PC-3 (cell line): ENCODE measurements at regions not wholly inside any gene's neighbourhood (a gene's known extent, or its start where the extent isn't known, plus 50 kb on each side); places are given as distances from the start of the nearest gene placed in this dataset.

ENCODE experiments used
- ATAC-seq: fragments of 200-7000 bp; cut with Tn5 transposase; 2 replicates; pipeline ENCODE4 v1.9.1; 2020; ENCODE audit warnings: mild to moderate bottlenecking, moderate library complexity
- BruUV-seq: library from RNA; stranded (reverse); fragments of 400-500 nt; replicated peaks from 2 replicates; lab custom pipeline; 2021; lab: Mats Ljungman, UMichigan
- CTCF ChIA-PET: fragments of 300-600 bp; sonication (Branson Sonifier 250); formaldehyde crosslinking; loops from one replicate; lab custom pipeline; 2022; ENCODE audit warnings: antibody characterized with exemption; lab: Charles Lee
- POLR2A ChIA-PET: fragments of 300-600 bp; sonication (Branson Sonifier 250); formaldehyde crosslinking; loops from one replicate; lab custom pipeline; 2022; ENCODE audit warnings: antibody characterized with exemption; ENCODE audit not compliant: unreplicated experiment; lab: Charles Lee
- DNase-seq: peaks from one replicate; pipeline ENCODE4 v3.0.0-alpha.2; 2015
- H2AFZ ChIP-seq: fragments of 300-600 bp; sonication (generic); 2 replicates; pipeline ENCODE4 v1.6.0; 2016; ENCODE audit warnings: antibody characterized with exemption, low read length
- H3F3A ChIP-seq: fragments of 300-600 bp; sonication (generic); one replicate; pipeline ENCODE4 v1.6.0; 2017; ENCODE audit warnings: antibody characterized with exemption, low read length, control low read depth, mild to moderate bottlenecking; ENCODE audit not compliant: unreplicated experiment
- H3K27ac ChIP-seq: fragments of 300-600 bp; sonication (generic); 2 replicates; pipeline ENCODE4 v1.5.1; 2016; ENCODE audit warnings: mild to moderate bottlenecking, low read length
- H3K27me3 ChIP-seq: fragments of 300-600 bp; sonication (generic); 2 replicates; pipeline ENCODE4 v1.6.1; 2016; ENCODE audit warnings: low read length, mixed read lengths
- H3K36me3 ChIP-seq: fragments of 300-600 bp; sonication (generic); 2 replicates; pipeline ENCODE4 v1.6.1; 2016; ENCODE audit warnings: low read depth, mixed run types, low read length, mixed read lengths
- H3K4me1 ChIP-seq: fragments of 300-600 bp; sonication (generic); 2 replicates; pipeline ENCODE4 v1.5.1; 2016; ENCODE audit warnings: low read length; ENCODE audit not compliant: insufficient read depth
- H3K4me2 ChIP-seq: fragments of 300-600 bp; sonication (generic); 2 replicates; pipeline ENCODE4 v1.6.0; 2016; ENCODE audit warnings: low read length
- H3K4me3 ChIP-seq: fragments of 300-600 bp; sonication (generic); 2 replicates; pipeline ENCODE4 v1.5.1; 2016; ENCODE audit warnings: mild to moderate bottlenecking, low read length, mixed read lengths
- H3K79me2 ChIP-seq: fragments of 300-600 bp; sonication (generic); 2 replicates; pipeline ENCODE4 v1.6.1; 2017; ENCODE audit warnings: low read length, mixed read lengths
- H3K9ac ChIP-seq: fragments of 300-600 bp; sonication (generic); 2 replicates; pipeline ENCODE4 v1.6.0; 2016; ENCODE audit warnings: mild to moderate bottlenecking, low read length
- H3K9me2 ChIP-seq: fragments of 300-600 bp; sonication (generic); replicated peaks from 2 replicates; pipeline ENCODE4 v1.6.1; 2016; ENCODE audit warnings: mixed run types, low read length, mixed read lengths
- H3K9me3 ChIP-seq: fragments of 300-600 bp; sonication (generic); 2 replicates; pipeline ENCODE4 v1.6.1; 2016; ENCODE audit warnings: low read length, mixed read lengths
- H4K20me1 ChIP-seq: fragments of 300-600 bp; sonication (generic); 2 replicates; pipeline ENCODE4 v1.6.1; 2016; ENCODE audit warnings: low read length, mixed read lengths
- EZH2 ChIP-seq: fragments of 300-600 bp; sonication (generic); IDR thresholded peaks from one replicate; pipeline ENCODE4 v1.6.1; 2017; ENCODE audit warnings: antibody characterized with exemption, mild to moderate bottlenecking, low read length; ENCODE audit not compliant: unreplicated experiment
- EZH2phosphoT487 ChIP-seq: fragments of 300-600 bp; sonication (generic); IDR thresholded peaks from 2 replicates; pipeline ENCODE4 v1.6.1; 2018; ENCODE audit warnings: mild to moderate bottlenecking, antibody characterized with exemption, low read length, borderline replicate concordance
- intact Hi-C: fragments of 100-400 bp; cut with micrococcal nuclease; formaldehyde crosslinking; loops from 2 replicates; pipeline ENCODE4 v1.9.0; 2023
- TF ChIP-seq, protein P1 (sequence below): fragments of 300-600 bp; sonication (generic); conservative IDR thresholded peaks from 2 replicates; pipeline ENCODE4 v1.5.1; 2017; ENCODE audit warnings: antibody characterized with exemption, low read depth, mild to moderate bottlenecking, low read length

DNA sequence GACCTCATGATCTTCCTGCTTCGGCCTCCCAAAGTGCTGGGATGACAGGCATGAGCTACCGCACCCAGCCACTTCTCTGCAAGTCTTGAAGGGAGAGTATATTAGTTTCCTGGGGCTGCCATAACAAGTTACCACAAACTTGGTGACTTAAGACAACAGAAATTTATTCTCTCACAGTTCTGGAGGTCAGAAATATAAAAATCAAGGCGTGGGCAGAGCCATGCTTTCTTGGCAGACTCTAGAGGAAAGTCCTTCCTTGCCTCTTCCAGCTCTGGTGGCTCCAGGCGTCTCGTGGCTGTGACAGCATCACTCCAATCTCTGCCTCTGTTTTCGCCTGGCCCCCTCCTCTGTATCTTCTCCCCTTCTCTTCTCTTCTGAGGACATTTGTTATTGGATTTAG lies 110.2 kb upstream of the NAV2 start:
- Histone ChIP-seq H3K27me3 (no peaks in the 10 kb centered on the region), H3K79me2 (no peaks in the 10 kb centered on the region), H3K4me2 (no peak overlapping the region), H3K4me3 (no peak overlapping the region), H4K20me1 (no peaks in the 10 kb centered on the region), H3K4me1 (peaks cover 6% of the 10 kb centered on the region), H3F3A (no peaks in the 10 kb centered on the region), H3K9ac (no peak overlapping the region), H3K9me3 (no peaks in the 10 kb centered on the region), H3K9me2 (no peaks in the 10 kb centered on the region), H2AFZ (no peak overlapping the region), H3K36me3 (no peaks in the 10 kb centered on the region), H3K27ac (no peak overlapping the region)
- DNase-seq, result no peak
- BruUV-seq, result no TSS peak
- POLR2A ChIA-PET, result interaction anchor here (0.7 kb wide), 1 partner anchor 114 kb away, joined by 22 read pairs; no protein-coding TSS in a partner anchor
- intact Hi-C loops, result no loop called here
- TF ChIP-seq EZH2phosphoT487, result no peak
- TF ChIP-seq, protein P1, sequence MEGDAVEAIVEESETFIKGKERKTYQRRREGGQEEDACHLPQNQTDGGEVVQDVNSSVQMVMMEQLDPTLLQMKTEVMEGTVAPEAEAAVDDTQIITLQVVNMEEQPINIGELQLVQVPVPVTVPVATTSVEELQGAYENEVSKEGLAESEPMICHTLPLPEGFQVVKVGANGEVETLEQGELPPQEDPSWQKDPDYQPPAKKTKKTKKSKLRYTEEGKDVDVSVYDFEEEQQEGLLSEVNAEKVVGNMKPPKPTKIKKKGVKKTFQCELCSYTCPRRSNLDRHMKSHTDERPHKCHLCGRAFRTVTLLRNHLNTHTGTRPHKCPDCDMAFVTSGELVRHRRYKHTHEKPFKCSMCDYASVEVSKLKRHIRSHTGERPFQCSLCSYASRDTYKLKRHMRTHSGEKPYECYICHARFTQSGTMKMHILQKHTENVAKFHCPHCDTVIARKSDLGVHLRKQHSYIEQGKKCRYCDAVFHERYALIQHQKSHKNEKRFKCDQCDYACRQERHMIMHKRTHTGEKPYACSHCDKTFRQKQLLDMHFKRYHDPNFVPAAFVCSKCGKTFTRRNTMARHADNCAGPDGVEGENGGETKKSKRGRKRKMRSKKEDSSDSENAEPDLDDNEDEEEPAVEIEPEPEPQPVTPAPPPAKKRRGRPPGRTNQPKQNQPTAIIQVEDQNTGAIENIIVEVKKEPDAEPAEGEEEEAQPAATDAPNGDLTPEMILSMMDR, result no peak
- ATAC-seq, result no peak
- CTCF ChIA-PET, result no interaction called here

DNA sequence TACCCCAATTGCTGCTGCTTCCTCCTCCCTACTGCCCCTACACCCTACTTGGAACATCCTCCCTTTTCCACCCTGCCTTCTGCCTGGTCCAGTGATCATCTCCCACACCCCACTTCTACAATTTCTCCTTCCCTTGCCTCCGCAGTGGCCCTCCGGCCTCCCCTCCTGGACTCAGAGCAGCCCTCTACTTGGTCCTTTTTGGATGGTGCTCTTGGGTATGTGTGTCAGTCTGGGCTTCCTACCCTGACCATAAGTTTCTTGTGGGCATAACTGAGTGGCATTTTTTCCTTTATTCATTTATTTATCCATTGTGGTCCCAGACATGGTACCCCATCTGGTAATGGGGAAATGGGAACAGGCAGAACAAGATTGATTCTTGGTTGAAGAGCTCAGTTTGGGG lies 111.4 kb upstream of the NAV2 start:
- no peaks in the 10 kb centered on the region for H3K9me3 ChIP-seq
- no peak overlapping the region for H3K4me3 ChIP-seq
- no peaks in the 10 kb centered on the region for H3K79me2 ChIP-seq
- H2AFZ ChIP-seq, result no peak overlapping the region
- peaks cover 3% of the 10 kb centered on the region for H3F3A ChIP-seq
- DNase-seq, result no peak
- no peaks in the 10 kb centered on the region for H3K36me3 ChIP-seq
- CTCF ChIA-PET, result no interaction called here
- no peaks in the 10 kb centered on the region for H3K9me2 ChIP-seq
- no TSS peak for BruUV-seq
- intact Hi-C loops, result no loop called here
- no peak overlapping the region for H3K4me2 ChIP-seq
- no peaks in the 10 kb centered on the region for H4K20me1 ChIP-seq
- H3K9ac ChIP-seq, result no peak overlapping the region
- H3K27ac ChIP-seq, result no peak overlapping the region
- POLR2A ChIA-PET, result no interaction called here
- TF ChIP-seq EZH2phosphoT487 (no peak), EZH2 (no peak)
- TF ChIP-seq, protein P1, result no peak
- H3K27me3 ChIP-seq, result no peaks in the 10 kb centered on the region
- no peak for ATAC-seq
- H3K4me1 ChIP-seq, result peaks cover 18% of the 10 kb centered on the region

DNA sequence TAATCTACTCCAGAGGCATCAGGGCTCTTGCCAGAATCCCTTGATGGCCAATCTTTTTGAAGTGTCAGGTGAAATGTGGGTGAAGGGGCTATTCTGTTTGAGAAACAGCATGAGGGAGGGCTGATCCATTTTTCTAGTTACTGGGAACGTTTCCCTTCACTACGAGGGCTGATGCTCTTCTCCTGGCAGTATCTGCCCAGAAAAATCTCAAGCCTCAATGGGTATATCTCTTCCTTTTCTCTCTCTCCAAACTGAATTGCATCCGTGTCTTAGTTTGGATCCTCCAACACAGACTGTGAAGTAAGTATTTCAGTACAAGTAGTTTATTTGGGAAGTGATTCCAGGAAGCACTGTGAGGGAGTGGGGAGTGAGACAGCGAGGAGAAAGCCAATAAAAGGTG lies 113.0 kb upstream of the NAV2 start:
- Histone ChIP-seq H4K20me1 (no peaks in the 10 kb centered on the region), H3F3A (peaks cover 3% of the 10 kb centered on the region), H3K36me3 (no peaks in the 10 kb centered on the region), H3K79me2 (no peaks in the 10 kb centered on the region), H3K4me1 (peaks cover 32% of the 10 kb centered on the region), H3K27ac (no peak overlapping the region), H3K9me2 (no peaks in the 10 kb centered on the region), H3K27me3 (no peaks in the 10 kb centered on the region), H3K9ac (no peak overlapping the region), H3K9me3 (no peaks in the 10 kb centered on the region), H3K4me3 (no peak overlapping the region), H2AFZ (no peak overlapping the region), H3K4me2 (no peak overlapping the region)
- DNase-seq (no peak), ATAC-seq (no peak)
- ChIA-PET CTCF (interaction anchor here (0.6 kb wide), 1 partner anchor 33 kb away, joined by 3 read pairs; no protein-coding TSS in a partner anchor), POLR2A (no interaction called here)
- TF ChIP-seq EZH2, result no peak
- TF ChIP-seq, protein P1, result no peak
- TF ChIP-seq EZH2phosphoT487, result no peak
- BruUV-seq, result no TSS peak
- intact Hi-C loops, result loop anchor here (5.0 kb wide), 1 partner anchor 37 kb away; no protein-coding TSS in a partner anchor
